ENCODE measurements at regions not wholly inside any gene's neighbourhood (a gene's known extent, or its start where the extent isn't known, plus 50 kb on each side); places are given as distances from the start of the nearest gene placed in this dataset.
"Not testable (repeated sequence)": the region's sequence is repeated elsewhere in the genome, so short reads cannot be mapped to it uniquely, and the experiment has no call there.

- not testable (repeated sequence) for TF ChIP-seq CTCF (IDR thresholded peaks at IDR 0.05); SIN3A (IDR thresholded peaks at IDR 0.05; ENCODE audit: borderline replicate concordance, insufficient read depth, low read depth, low read length); TCF7L2 (IDR thresholded peaks at IDR 0.05; ENCODE audit: low read depth, low read length); POLR2AphosphoS5 (IDR thresholded peaks at IDR 0.05; ENCODE audit: low read depth, low read length)
- TF ChIP-seq, protein P1, sequence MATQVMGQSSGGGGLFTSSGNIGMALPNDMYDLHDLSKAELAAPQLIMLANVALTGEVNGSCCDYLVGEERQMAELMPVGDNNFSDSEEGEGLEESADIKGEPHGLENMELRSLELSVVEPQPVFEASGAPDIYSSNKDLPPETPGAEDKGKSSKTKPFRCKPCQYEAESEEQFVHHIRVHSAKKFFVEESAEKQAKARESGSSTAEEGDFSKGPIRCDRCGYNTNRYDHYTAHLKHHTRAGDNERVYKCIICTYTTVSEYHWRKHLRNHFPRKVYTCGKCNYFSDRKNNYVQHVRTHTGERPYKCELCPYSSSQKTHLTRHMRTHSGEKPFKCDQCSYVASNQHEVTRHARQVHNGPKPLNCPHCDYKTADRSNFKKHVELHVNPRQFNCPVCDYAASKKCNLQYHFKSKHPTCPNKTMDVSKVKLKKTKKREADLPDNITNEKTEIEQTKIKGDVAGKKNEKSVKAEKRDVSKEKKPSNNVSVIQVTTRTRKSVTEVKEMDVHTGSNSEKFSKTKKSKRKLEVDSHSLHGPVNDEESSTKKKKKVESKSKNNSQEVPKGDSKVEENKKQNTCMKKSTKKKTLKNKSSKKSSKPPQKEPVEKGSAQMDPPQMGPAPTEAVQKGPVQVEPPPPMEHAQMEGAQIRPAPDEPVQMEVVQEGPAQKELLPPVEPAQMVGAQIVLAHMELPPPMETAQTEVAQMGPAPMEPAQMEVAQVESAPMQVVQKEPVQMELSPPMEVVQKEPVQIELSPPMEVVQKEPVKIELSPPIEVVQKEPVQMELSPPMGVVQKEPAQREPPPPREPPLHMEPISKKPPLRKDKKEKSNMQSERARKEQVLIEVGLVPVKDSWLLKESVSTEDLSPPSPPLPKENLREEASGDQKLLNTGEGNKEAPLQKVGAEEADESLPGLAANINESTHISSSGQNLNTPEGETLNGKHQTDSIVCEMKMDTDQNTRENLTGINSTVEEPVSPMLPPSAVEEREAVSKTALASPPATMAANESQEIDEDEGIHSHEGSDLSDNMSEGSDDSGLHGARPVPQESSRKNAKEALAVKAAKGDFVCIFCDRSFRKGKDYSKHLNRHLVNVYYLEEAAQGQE (IDR thresholded peaks at IDR 0.05; ENCODE audit: insufficient read depth in 1 of 2, low read depth in 2 of 2, low read length in 1 of 2): not testable (repeated sequence)
These were observed 101.7 kb downstream of the RFPL4B start for GRCh38 chr6:112448786-112449185.
